Suprapubic skin (tissue), 3 donors: ENCODE measurements at regions not wholly inside any gene's neighbourhood (a gene's known extent, or its start where the extent isn't known, plus 50 kb on each side); places are given as distances from the start of the nearest gene placed in this dataset.
"Not testable (repeated sequence)": the region's sequence is repeated elsewhere in the genome, so short reads cannot be mapped to it uniquely, and the experiment has no call there.

Source experiments
- CTCF ChIP-seq, 2 donors: fragments of 200-600 bp in 1 of 2; fragments of 450-650 bp in 1 of 2; sonication (generic) in 1 of 2; IDR thresholded peaks; one replicate each; pipeline ENCODE4 v1.5.1; 2016 to 2019; ENCODE audit warnings: antibody characterized with exemption in 2 of 2, mild to moderate bottlenecking in 1 of 2, moderate library complexity in 1 of 2
- EP300 ChIP-seq: sonication (generic); formaldehyde crosslinking; IDR thresholded peaks from one replicate; pipeline ENCODE4 v1.6.1; 2017; ENCODE audit warnings: antibody characterized with exemption
- POLR2A ChIP-seq, 2 donors: fragments of 450-650 bp; IDR thresholded peaks; one replicate each; pipeline ENCODE4 v1.6.1; 2017; ENCODE audit warnings: antibody characterized with exemption in 2 of 2, mild to moderate bottlenecking in 2 of 2, moderate library complexity in 2 of 2

- TF ChIP-seq CTCF (IDR thresholded peaks at IDR 0.05); POLR2A (IDR thresholded peaks at IDR 0.05); EP300: not testable (repeated sequence)
Measured at GRCh38 chr15:20311014-20311680, 230.5 kb downstream of the GOLGA6L6 start.
